SU-DHL-6 (cell line): ENCODE measurements at regions not wholly inside any gene's neighbourhood (a gene's known extent, or its start where the extent isn't known, plus 50 kb on each side); places are given as distances from the start of the nearest gene placed in this dataset.

Experiments
- H2AFZ ChIP-seq: fragments of 200-600 bp; sonication (generic); 2 replicates; pipeline ENCODE4 v1.6.1; 2014; ENCODE audit warnings: low read depth, mild to moderate bottlenecking, moderate library complexity, mixed read lengths, antibody characterized with exemption, low read length; ENCODE audit not compliant: severe bottlenecking
- H3F3A ChIP-seq: fragments of 200-600 bp; shearing (Covaris generic); 2 replicates; pipeline ENCODE4 v1.6.0; 2016; ENCODE audit warnings: antibody characterized with exemption, mild to moderate bottlenecking; ENCODE audit not compliant: insufficient read depth
- H3K27ac ChIP-seq: fragments of 200-600 bp; sonication (generic); 2 replicates; pipeline ENCODE4 v1.5.1; 2016; ENCODE audit warnings: low read depth, mild to moderate bottlenecking, low read length, moderate library complexity, mixed read lengths
- H3K27me3 ChIP-seq: fragments of 200-600 bp; sonication (generic), shearing (Covaris generic); 2 replicates; pipeline ENCODE4 v1.6.0; 2014; ENCODE audit warnings: mild to moderate bottlenecking, low read length
- H3K36me3 ChIP-seq: fragments of 200-600 bp; sonication (generic); 2 replicates; pipeline ENCODE4 v1.6.1; 2014; ENCODE audit warnings: mild to moderate bottlenecking, low read length, mixed read lengths
- H3K4me2 ChIP-seq: fragments of 300-600, 200-600 bp; shearing (Covaris generic), sonication (generic); 2 replicates; pipeline ENCODE4 v1.6.0; 2014; ENCODE audit warnings: low read length, low read depth, mild to moderate bottlenecking; ENCODE audit not compliant: poor library complexity, severe bottlenecking
- H3K4me3 ChIP-seq: fragments of 200-600 bp; sonication (generic); 2 replicates; pipeline ENCODE4 v1.5.1; 2014; ENCODE audit warnings: antibody characterized with exemption, low read length, mild to moderate bottlenecking, mixed read lengths; ENCODE audit not compliant: insufficient read depth, poor library complexity, severe bottlenecking
- H3K79me2 ChIP-seq: fragments of 200-600 bp; sonication (generic); 2 replicates; pipeline ENCODE4 v1.6.1; 2014; ENCODE audit warnings: mild to moderate bottlenecking, low read length, moderate library complexity; ENCODE audit not compliant: insufficient read depth
- H3K9ac ChIP-seq: fragments of 200-600 bp; sonication (generic); 2 replicates; pipeline ENCODE4 v1.7.0; 2014; ENCODE audit warnings: mild to moderate bottlenecking, low read length
- H3K9me2 ChIP-seq: fragments of 200-600 bp; sonication (generic); replicated peaks from 2 replicates; pipeline ENCODE4 v1.6.1; 2014; ENCODE audit warnings: low read length; ENCODE audit not compliant: insufficient read depth
- H3K9me3 ChIP-seq: fragments of 200-600 bp; sonication (generic); 2 replicates; pipeline ENCODE4 v1.6.1; 2014; ENCODE audit warnings: low read length, mixed read lengths; ENCODE audit not compliant: insufficient read depth
- H4K20me1 ChIP-seq: fragments of 200-600 bp; sonication (generic); 2 replicates; pipeline ENCODE4 v1.6.1; 2014; ENCODE audit warnings: low read depth, mild to moderate bottlenecking, antibody characterized with exemption, low read length, moderate library complexity, mixed read lengths
- EZH2phosphoT487 ChIP-seq: fragments of 200-600 bp; sonication (generic), shearing (Covaris generic); conservative IDR thresholded peaks from 2 replicates; pipeline ENCODE4 v1.6.1; 2018; ENCODE audit warnings: mild to moderate bottlenecking, antibody characterized with exemption, low read length, moderate library complexity, mixed read lengths
- TF ChIP-seq, protein P1 (sequence below): fragments of 200-600 bp; sonication (generic); IDR thresholded peaks from one replicate; pipeline ENCODE4 v1.5.1; 2017; ENCODE audit warnings: antibody characterized with exemption, mild to moderate bottlenecking, low read length, moderate library complexity; ENCODE audit not compliant: insufficient read depth, poor library complexity, severe bottlenecking

- no peak overlapping the region for H3K9ac ChIP-seq
- H3K4me2 ChIP-seq, result no peak overlapping the region
- H3F3A ChIP-seq, result no peaks in the 10 kb centered on the region
- H3K27ac ChIP-seq, result no peak overlapping the region
- H2AFZ ChIP-seq, result no peak overlapping the region
- H3K79me2 ChIP-seq, result no peaks in the 10 kb centered on the region
- TF ChIP-seq, protein P1, sequence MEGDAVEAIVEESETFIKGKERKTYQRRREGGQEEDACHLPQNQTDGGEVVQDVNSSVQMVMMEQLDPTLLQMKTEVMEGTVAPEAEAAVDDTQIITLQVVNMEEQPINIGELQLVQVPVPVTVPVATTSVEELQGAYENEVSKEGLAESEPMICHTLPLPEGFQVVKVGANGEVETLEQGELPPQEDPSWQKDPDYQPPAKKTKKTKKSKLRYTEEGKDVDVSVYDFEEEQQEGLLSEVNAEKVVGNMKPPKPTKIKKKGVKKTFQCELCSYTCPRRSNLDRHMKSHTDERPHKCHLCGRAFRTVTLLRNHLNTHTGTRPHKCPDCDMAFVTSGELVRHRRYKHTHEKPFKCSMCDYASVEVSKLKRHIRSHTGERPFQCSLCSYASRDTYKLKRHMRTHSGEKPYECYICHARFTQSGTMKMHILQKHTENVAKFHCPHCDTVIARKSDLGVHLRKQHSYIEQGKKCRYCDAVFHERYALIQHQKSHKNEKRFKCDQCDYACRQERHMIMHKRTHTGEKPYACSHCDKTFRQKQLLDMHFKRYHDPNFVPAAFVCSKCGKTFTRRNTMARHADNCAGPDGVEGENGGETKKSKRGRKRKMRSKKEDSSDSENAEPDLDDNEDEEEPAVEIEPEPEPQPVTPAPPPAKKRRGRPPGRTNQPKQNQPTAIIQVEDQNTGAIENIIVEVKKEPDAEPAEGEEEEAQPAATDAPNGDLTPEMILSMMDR, result no peak
- TF ChIP-seq EZH2phosphoT487, result no peak
- H4K20me1 ChIP-seq, result no peaks in the 10 kb centered on the region
- no peaks in the 10 kb centered on the region for H3K9me2 ChIP-seq
- H3K4me3 ChIP-seq, result no peak overlapping the region
- H3K9me3 ChIP-seq, result no peaks in the 10 kb centered on the region
- H3K36me3 ChIP-seq, result no peaks in the 10 kb centered on the region
- no peaks in the 10 kb centered on the region for H3K27me3 ChIP-seq
These were observed 321.7 kb upstream of the PLET1 start for GRCh38 chr11:112582366-112582765.

DNA sequence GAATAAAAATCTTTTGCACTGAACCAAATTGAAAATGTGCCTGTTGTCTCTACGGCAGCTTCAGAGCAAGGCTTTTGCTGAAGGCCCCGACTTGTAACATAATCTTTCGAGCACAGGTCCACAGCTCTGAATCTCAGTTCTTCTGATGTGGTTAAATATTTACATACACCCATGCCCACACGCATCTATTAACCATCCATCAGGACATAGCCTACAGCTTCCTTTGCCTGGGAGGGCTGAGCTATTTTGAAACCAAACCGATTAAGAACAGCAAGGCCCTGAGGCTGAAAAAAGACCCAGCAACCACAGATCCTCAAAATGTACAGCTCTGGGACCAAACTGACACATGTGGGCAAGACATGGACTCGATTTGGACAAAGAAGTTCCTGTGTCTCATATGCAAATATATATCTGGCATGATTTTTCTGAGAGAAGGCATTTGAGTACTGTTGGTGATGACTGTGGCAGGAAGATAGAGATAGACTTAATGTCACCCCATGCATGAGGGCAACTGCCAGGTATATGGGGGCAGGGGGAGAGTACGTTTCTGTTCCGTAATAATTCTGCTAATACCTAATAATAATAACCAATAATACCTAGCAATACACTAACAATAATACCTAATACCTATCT lies 322.7 kb upstream of the PLET1 start:
- Histone ChIP-seq H3K9me2 (no peaks in the 10 kb centered on the region), H3K27me3 (no peaks in the 10 kb centered on the region), H3K9me3 (no peaks in the 10 kb centered on the region), H4K20me1 (no peaks in the 10 kb centered on the region), H3K27ac (no peak overlapping the region), H3F3A (no peaks in the 10 kb centered on the region), H3K79me2 (no peaks in the 10 kb centered on the region), H3K9ac (no peak overlapping the region), H2AFZ (no peak overlapping the region), H3K4me3 (no peak overlapping the region), H3K4me2 (no peak overlapping the region), H3K36me3 (no peaks in the 10 kb centered on the region)
- TF ChIP-seq, protein P1, result no peak
- TF ChIP-seq EZH2phosphoT487, result no peak

DNA sequence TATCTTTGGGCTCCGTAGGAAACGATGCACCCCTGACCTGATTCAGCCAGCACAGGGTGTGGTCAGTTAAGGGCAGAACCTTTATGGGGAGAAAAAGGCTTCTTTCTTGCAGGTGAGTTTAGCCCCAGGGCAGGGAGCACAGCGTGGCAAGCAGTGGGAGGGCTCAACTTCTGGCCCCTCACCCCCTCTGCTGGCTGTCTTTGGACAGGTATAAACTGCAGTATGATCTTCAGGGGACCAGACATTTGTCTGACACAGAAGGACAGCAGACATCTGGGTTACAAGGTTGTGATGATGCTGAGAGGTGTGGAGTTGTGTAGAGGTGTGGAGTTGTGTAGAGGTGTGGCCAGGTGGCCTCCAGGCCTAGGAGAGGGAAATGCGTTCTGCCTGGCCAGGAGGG lies 324.0 kb upstream of the PLET1 start:
- no peak overlapping the region for H3K4me3 ChIP-seq
- H3K9ac ChIP-seq, result no peak overlapping the region
- no peak overlapping the region for H2AFZ ChIP-seq
- no peaks in the 10 kb centered on the region for H3K9me3 ChIP-seq
- no peaks in the 10 kb centered on the region for H3K27me3 ChIP-seq
- TF ChIP-seq, protein P1, result no peak
- no peak for TF ChIP-seq EZH2phosphoT487
- no peaks in the 10 kb centered on the region for H3K79me2 ChIP-seq
- H4K20me1 ChIP-seq, result no peaks in the 10 kb centered on the region
- no peaks in the 10 kb centered on the region for H3K36me3 ChIP-seq
- no peaks in the 10 kb centered on the region for H3K9me2 ChIP-seq
- H3K4me2 ChIP-seq, result no peak overlapping the region
- no peaks in the 10 kb centered on the region for H3F3A ChIP-seq
- H3K27ac ChIP-seq, result no peak overlapping the region
